WTC11 (cell line): ENCODE measurements at regions not wholly inside any gene's neighbourhood (a gene's known extent, or its start where the extent isn't known, plus 50 kb on each side); places are given as distances from the start of the nearest gene placed in this dataset.

Experiments used
- EMX1 ChIP-seq: fragments of 250-450 bp; sonication (Bioruptor Pico); IDR thresholded peaks from 2 replicates; pipeline ENCODE4 v1.8.0; 2021; ENCODE audit warnings: mild to moderate bottlenecking
- FOXJ3 ChIP-seq: sonication (generic); formaldehyde crosslinking; IDR thresholded peaks from 2 replicates; pipeline ENCODE4 v1.9.0; 2021; ENCODE audit warnings: missing genetic modification reagents, mild to moderate bottlenecking, borderline replicate concordance
- GABPB1 ChIP-seq: sonication (generic); formaldehyde crosslinking; IDR thresholded peaks from 2 replicates; pipeline ENCODE4 v1.8.1; 2023; ENCODE audit warnings: mild to moderate bottlenecking, missing genetic modification reagents
- IRF2 ChIP-seq: sonication (generic); formaldehyde crosslinking; IDR thresholded peaks from 2 replicates; pipeline ENCODE4 v1.8.0; 2022; ENCODE audit warnings: low read depth, missing genetic modification reagents, borderline replicate concordance
- KAT7 ChIP-seq: sonication (generic); formaldehyde crosslinking; IDR thresholded peaks from 2 replicates; pipeline ENCODE4 v1.8.1; 2023; ENCODE audit warnings: missing genetic modification reagents, mild to moderate bottlenecking, borderline replicate concordance
- SP1 ChIP-seq: sonication (generic); formaldehyde crosslinking; conservative IDR thresholded peaks from 2 replicates; pipeline ENCODE4 v1.8.1; 2022; ENCODE audit warnings: missing genetic modification reagents
- TCF7 ChIP-seq: sonication (generic); formaldehyde crosslinking; IDR thresholded peaks from 2 replicates; pipeline ENCODE4 v1.8.0; 2022; ENCODE audit warnings: mild to moderate bottlenecking, low read depth, missing genetic modification reagents, moderate library complexity
- ZBTB21 ChIP-seq: sonication (generic); formaldehyde crosslinking; IDR thresholded peaks from 2 replicates; pipeline ENCODE4 v1.8.1; 2023; ENCODE audit warnings: mild to moderate bottlenecking, missing genetic modification reagents, borderline replicate concordance
- ZNF263 ChIP-seq: sonication (generic); formaldehyde crosslinking; IDR thresholded peaks from 2 replicates; pipeline ENCODE4 v1.8.1; 2022; ENCODE audit warnings: low read depth, mild to moderate bottlenecking, moderate library complexity, missing genetic modification reagents
- TF ChIP-seq, protein P1 (sequence below): fragments of 200-600 bp; IDR thresholded peaks from 2 replicates; pipeline ENCODE4 v1.8.0; 2022; ENCODE audit warnings: antibody characterized with exemption
- TF ChIP-seq, protein P2 (sequence below): sonication (generic); formaldehyde crosslinking; IDR thresholded peaks from 2 replicates; pipeline ENCODE4 v1.8.0; 2022; ENCODE audit warnings: mild to moderate bottlenecking, missing genetic modification reagents
- TF ChIP-seq, protein P3 (sequence below): sonication (generic); formaldehyde crosslinking; IDR thresholded peaks from 2 replicates; pipeline ENCODE4 v1.8.1; 2022; ENCODE audit warnings: low read depth, missing genetic modification reagents, borderline replicate concordance
- TF ChIP-seq, protein P4 (sequence below): sonication (generic); formaldehyde crosslinking; IDR thresholded peaks from 2 replicates; pipeline ENCODE4 v1.8.1; 2022; ENCODE audit warnings: low read depth, mild to moderate bottlenecking, moderate library complexity, missing genetic modification reagents, borderline replicate concordance
- TF ChIP-seq, protein P5 (sequence below): sonication (generic); formaldehyde crosslinking; conservative IDR thresholded peaks from 2 replicates; pipeline ENCODE4 v1.8.1; 2023; ENCODE audit warnings: mild to moderate bottlenecking, low read depth, missing genetic modification reagents, moderate library complexity

DNA sequence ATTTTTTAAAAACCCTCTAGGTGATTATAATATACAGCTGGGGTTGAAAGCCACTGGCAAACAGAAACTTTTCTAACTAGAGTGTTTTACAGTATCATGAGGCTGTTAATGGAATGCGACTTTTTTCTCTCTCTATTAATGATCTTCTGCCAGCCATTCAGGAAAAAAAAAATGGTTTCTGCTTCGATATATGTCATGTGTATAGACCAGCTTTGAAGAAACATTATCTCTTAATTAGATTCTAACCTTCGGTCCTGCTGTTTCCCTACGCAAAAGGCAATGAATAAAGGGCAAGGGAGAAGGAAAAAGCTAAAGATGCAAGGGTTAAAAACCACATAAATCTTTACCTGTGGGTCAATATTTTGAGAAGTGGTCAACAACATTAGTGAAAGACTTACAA, 1662.1 kb upstream of the TENM3 start:
- TF ChIP-seq SP1 (no peak), FOXJ3 (CRISPR knock-in tag) (no peak), ZNF263 (CRISPR knock-in tag) (no peak), TCF7 (CRISPR knock-in tag) (no peak), ZBTB21 (CRISPR knock-in tag) (no peak), EMX1 (CRISPR knock-in tag) (no peak), IRF2 (CRISPR knock-in tag) (no peak), GABPB1 (CRISPR knock-in tag) (no peak), KAT7 (no peak)
- TF ChIP-seq, protein P1, sequence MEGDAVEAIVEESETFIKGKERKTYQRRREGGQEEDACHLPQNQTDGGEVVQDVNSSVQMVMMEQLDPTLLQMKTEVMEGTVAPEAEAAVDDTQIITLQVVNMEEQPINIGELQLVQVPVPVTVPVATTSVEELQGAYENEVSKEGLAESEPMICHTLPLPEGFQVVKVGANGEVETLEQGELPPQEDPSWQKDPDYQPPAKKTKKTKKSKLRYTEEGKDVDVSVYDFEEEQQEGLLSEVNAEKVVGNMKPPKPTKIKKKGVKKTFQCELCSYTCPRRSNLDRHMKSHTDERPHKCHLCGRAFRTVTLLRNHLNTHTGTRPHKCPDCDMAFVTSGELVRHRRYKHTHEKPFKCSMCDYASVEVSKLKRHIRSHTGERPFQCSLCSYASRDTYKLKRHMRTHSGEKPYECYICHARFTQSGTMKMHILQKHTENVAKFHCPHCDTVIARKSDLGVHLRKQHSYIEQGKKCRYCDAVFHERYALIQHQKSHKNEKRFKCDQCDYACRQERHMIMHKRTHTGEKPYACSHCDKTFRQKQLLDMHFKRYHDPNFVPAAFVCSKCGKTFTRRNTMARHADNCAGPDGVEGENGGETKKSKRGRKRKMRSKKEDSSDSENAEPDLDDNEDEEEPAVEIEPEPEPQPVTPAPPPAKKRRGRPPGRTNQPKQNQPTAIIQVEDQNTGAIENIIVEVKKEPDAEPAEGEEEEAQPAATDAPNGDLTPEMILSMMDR = no peak
- TF ChIP-seq, protein P2, sequence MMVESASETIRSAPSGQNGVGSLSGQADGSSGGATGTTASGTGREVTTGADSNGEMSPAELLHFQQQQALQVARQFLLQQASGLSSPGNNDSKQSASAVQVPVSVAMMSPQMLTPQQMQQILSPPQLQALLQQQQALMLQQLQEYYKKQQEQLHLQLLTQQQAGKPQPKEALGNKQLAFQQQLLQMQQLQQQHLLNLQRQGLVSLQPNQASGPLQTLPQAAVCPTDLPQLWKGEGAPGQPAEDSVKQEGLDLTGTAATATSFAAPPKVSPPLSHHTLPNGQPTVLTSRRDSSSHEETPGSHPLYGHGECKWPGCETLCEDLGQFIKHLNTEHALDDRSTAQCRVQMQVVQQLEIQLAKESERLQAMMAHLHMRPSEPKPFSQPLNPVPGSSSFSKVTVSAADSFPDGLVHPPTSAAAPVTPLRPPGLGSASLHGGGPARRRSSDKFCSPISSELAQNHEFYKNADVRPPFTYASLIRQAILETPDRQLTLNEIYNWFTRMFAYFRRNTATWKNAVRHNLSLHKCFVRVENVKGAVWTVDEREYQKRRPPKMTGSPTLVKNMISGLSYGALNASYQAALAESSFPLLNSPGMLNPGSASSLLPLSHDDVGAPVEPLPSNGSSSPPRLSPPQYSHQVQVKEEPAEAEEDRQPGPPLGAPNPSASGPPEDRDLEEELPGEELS = no peak
- TF ChIP-seq, protein P3, sequence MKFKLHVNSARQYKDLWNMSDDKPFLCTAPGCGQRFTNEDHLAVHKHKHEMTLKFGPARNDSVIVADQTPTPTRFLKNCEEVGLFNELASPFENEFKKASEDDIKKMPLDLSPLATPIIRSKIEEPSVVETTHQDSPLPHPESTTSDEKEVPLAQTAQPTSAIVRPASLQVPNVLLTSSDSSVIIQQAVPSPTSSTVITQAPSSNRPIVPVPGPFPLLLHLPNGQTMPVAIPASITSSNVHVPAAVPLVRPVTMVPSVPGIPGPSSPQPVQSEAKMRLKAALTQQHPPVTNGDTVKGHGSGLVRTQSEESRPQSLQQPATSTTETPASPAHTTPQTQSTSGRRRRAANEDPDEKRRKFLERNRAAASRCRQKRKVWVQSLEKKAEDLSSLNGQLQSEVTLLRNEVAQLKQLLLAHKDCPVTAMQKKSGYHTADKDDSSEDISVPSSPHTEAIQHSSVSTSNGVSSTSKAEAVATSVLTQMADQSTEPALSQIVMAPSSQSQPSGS = no peak
- TF ChIP-seq, protein P4, sequence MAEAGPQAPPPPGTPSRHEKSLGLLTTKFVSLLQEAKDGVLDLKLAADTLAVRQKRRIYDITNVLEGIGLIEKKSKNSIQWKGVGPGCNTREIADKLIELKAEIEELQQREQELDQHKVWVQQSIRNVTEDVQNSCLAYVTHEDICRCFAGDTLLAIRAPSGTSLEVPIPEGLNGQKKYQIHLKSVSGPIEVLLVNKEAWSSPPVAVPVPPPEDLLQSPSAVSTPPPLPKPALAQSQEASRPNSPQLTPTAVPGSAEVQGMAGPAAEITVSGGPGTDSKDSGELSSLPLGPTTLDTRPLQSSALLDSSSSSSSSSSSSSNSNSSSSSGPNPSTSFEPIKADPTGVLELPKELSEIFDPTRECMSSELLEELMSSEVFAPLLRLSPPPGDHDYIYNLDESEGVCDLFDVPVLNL (CRISPR knock-in tag) = no peak
- TF ChIP-seq, protein P5, sequence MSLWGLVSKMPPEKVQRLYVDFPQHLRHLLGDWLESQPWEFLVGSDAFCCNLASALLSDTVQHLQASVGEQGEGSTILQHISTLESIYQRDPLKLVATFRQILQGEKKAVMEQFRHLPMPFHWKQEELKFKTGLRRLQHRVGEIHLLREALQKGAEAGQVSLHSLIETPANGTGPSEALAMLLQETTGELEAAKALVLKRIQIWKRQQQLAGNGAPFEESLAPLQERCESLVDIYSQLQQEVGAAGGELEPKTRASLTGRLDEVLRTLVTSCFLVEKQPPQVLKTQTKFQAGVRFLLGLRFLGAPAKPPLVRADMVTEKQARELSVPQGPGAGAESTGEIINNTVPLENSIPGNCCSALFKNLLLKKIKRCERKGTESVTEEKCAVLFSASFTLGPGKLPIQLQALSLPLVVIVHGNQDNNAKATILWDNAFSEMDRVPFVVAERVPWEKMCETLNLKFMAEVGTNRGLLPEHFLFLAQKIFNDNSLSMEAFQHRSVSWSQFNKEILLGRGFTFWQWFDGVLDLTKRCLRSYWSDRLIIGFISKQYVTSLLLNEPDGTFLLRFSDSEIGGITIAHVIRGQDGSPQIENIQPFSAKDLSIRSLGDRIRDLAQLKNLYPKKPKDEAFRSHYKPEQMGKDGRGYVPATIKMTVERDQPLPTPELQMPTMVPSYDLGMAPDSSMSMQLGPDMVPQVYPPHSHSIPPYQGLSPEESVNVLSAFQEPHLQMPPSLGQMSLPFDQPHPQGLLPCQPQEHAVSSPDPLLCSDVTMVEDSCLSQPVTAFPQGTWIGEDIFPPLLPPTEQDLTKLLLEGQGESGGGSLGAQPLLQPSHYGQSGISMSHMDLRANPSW (CRISPR knock-in tag) = no peak
